HEK293T (cell line): ENCODE measurements at regions not wholly inside any gene's neighbourhood (a gene's known extent, or its start where the extent isn't known, plus 50 kb on each side); places are given as distances from the start of the nearest gene placed in this dataset.

ENCODE experiments used
- FOXM1 ChIP-seq: fragments of 450-650 bp; IDR thresholded peaks from 2 replicates; pipeline ENCODE4 v1.6.1; 2017; ENCODE audit warnings: mild to moderate bottlenecking, borderline replicate concordance
- HDGF ChIP-seq: fragments of 450-650 bp; IDR thresholded peaks from 2 replicates; pipeline ENCODE4 v1.6.1; 2017; ENCODE audit warnings: antibody characterized with exemption, borderline replicate concordance
- LEF1 ChIP-seq: fragments of 450-650 bp; IDR thresholded peaks from 2 replicates; pipeline ENCODE4 v1.6.1; 2017; ENCODE audit warnings: mild to moderate bottlenecking, borderline replicate concordance
- NFRKB ChIP-seq: fragments of 450-650 bp; IDR thresholded peaks from 2 replicates; pipeline ENCODE4 v1.6.1; 2016; ENCODE audit warnings: mild to moderate bottlenecking, moderate library complexity
- PKNOX1 ChIP-seq: fragments of 450-650 bp; IDR thresholded peaks from 2 replicates; pipeline ENCODE4 v1.6.1; 2016
- SP1 ChIP-seq: fragments of 450-650 bp; IDR thresholded peaks from 2 replicates; pipeline ENCODE4 v1.6.1; 2017
- ZNF384 ChIP-seq: fragments of 450-650 bp; IDR thresholded peaks from 2 replicates; pipeline ENCODE4 v1.6.1; 2016

- TF ChIP-seq ZNF384, result no peak
- TF ChIP-seq FOXM1, result no peak
- no peak for TF ChIP-seq SP1
- TF ChIP-seq NFRKB, result no peak
- no peak for TF ChIP-seq HDGF
- TF ChIP-seq LEF1, result no peak
- TF ChIP-seq PKNOX1, result no peak
These were observed 106.8 kb upstream of the ROBO1 start for GRCh38 chr3:79874646-79875045.
